HG03378 (cell line): ENCODE measurements at regions not wholly inside any gene's neighbourhood (a gene's known extent, or its start where the extent isn't known, plus 50 kb on each side); places are given as distances from the start of the nearest gene placed in this dataset.

Experiments
- ATAC-seq: cut with Tn5 transposase; IDR thresholded peaks from one replicate; pipeline ENCODE4 v1.9.1; 2021; ENCODE audit warnings: mild to moderate bottlenecking, moderate library complexity; ENCODE audit not compliant: unreplicated experiment

DNA sequence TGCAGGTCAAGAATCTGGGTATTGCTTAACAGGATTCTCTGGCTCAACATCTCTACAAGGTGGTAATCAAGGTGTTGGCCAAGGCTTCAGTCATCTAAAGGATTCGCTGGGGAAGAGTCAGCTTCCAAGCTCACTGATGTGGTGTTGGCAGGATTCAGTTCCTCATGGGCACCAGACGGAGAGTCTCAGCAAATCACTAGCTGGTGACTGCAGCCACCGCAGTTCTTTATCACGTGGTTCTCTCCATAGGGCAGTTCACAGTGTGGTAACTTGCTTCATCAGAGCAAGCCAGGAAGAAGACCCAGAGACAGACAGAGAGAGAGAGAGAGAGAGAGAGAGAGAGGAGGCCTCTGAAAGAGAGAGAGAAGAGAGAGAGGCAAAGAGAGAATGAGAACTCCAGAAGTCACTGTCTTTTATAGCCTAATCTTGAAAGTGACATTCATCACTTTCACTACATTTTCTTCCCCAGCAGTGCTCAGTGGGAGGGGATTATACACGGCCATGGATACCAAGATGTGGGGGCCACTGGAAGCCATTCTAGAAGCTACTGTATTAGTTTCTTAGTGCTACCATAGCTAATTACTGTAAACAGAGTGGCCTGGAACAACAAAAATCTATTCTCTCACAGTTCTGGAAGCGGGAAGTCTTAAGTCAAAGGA, 109.2 kb upstream of the SMIM23 start:
- ATAC-seq, result no peak

GRCh38 chr5:171678646-171679045, 107.0 kb upstream of the SMIM23 start:
- no peak for ATAC-seq

- ATAC-seq, result no peak
These were observed 105.1 kb upstream of the SMIM23 start for GRCh38 chr5:171680485-171680884.

DNA sequence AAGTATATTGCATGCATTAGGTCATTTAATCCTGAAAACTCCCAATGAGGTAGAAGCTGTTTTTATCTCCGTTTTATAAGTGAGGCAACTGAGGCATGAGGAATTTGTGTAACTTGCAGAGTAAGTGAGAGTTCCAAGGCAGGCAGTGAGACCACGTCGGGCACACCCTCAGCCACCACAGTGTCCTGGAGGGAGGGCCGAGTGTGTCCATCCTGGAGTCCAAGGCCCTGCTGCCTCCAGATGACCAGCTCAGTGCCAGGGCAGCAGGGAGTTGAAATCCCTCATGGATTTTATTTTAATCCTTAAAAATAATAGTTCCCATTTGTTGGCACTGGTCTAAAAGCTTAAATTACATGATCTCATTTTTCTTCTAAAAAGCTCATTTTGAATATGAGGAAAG, 104.6 kb upstream of the SMIM23 start:
- no peak for ATAC-seq

DNA sequence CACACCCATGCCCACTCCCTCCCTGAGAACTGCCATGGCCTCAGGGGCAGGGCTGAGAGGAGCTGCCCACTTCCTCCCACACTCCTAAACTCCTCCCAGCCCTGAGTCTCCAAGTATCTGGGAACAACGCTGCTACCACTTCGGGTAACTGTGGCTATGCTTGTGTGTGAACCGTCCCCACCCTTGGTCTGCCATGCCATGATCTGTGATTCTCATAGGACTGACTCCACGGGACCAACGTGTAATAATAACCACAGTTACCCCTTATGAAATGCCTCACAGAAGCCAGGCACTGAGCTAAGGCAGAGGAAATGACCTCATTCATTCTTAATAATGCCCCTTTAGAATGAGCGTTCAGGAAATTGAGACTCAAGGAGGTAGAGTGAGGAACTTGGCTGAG, 103.9 kb upstream of the SMIM23 start:
- no peak for ATAC-seq

- ATAC-seq, result no peak
These were observed 102.8 kb upstream of the SMIM23 start for GRCh38 chr5:171682801-171683200.

- no peak for ATAC-seq
These were observed 101.4 kb upstream of the SMIM23 start for GRCh38 chr5:171684169-171684568.

DNA sequence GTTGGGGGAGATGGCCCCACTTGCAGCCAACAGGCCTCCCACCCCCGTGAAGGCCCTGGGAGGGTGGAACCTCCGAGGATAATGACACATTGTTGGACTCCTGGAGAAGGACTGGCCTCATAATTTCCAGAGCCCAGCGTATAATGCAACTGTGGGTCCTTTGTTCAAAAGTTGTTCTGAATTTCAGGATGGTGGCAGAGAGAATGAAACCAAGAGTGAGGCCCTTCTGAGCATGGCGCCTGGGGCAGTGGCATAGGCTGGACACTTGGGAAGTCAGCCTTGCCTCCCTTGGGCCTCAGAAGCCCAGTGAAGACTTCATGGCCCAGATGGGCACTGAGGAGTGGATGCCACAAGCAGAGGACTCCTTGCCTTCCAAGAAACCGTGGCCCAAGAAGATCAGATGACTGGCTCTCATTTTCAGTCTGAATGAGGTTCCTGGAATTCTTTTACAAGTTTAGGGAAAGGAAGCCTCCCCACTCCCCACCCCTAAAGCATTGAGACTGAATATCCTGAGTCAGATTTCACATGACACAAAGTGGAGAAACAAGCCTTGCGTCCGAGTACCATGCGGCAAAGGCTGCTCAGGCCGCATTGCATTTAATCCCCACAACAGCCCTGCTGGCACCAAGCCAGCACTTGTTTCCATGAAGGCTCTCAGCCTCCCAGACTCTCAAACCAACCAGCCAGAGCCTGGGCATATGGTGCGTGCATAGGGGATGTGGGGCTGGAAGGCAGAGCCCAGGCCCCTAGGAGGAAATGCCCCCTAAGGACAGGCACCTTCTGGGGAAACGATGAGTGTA, 96.7 kb upstream of the SMIM23 start:
- ATAC-seq, result no peak

GRCh38 chr5:171689853-171690417, 95.7 kb upstream of the SMIM23 start:
- no peak for ATAC-seq

- no peak for ATAC-seq
These were observed 93.5 kb upstream of the SMIM23 start for GRCh38 chr5:171692107-171692506.

- ATAC-seq, result no peak
These were observed 92.7 kb upstream of the SMIM23 start for GRCh38 chr5:171692936-171693335.

- no peak for ATAC-seq
These were observed 92.2 kb upstream of the SMIM23 start for GRCh38 chr5:171693412-171693811.

GRCh38 chr5:171695804-171696203, 89.8 kb upstream of the SMIM23 start:
- no peak for ATAC-seq

- no peak for ATAC-seq
These were observed 88.2 kb upstream of the SMIM23 start for GRCh38 chr5:171697221-171698102.

DNA sequence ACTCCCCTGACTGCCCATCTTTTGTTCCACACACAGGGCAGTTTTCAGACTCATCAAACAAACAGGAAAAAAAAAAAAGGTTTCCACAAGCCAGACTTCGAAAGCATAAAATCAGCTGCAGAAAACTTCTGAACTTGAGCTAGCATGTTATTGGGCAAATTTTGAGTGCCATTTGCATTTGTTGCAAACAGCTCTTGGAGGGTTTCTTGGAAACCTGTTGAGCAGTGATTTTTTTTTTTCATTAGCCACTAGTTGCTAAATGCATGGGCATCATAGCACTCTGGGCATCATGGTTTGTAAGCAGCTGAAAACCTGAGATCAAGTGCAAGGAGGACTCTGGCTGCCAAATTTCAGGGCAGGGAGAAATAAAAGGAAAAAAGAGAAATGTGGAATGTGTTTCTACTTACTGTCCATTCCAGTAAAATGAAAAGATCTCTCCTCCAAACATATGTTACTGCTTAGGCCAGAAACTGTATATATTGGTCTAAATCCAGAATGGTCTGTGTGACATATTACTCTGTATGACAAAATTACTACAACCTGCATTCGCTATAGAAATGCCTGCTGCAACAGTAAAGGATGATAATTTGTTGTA, 85.2 kb upstream of the SMIM23 start:
- ATAC-seq, result no peak

GRCh38 chr5:171701100-171701541, 84.5 kb upstream of the SMIM23 start:
- ATAC-seq, result no peak

DNA sequence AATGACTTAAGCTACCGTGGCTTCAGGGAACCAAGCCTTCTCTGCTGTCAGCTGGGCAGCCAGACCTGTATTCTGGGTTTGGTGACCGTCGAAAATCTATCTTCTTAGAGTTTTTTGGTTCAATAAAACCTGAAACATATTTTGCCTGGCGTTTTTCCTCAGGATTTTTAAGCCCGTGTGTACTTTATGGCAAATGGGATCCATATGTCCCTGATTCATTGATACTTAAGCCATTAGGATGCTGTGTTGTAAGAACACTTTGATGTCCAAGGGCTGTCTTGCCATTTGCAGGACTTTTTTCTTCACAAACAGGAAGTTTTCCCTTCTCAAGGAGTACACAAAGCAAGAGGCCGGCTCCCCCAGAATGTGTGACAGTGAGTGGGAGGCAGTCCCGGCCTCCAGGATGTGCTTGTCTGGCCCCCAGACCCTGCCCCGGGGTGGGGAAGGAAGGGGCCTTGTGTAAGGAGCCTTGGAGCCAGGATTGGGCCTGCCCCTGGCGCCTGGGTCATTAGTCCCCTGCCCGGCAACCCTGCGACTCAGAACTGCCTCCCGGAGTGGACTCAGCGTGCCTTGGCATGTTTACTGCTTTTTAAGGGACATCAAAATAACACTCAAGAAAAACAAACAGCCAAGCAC, 83.4 kb upstream of the SMIM23 start:
- no peak for ATAC-seq

DNA sequence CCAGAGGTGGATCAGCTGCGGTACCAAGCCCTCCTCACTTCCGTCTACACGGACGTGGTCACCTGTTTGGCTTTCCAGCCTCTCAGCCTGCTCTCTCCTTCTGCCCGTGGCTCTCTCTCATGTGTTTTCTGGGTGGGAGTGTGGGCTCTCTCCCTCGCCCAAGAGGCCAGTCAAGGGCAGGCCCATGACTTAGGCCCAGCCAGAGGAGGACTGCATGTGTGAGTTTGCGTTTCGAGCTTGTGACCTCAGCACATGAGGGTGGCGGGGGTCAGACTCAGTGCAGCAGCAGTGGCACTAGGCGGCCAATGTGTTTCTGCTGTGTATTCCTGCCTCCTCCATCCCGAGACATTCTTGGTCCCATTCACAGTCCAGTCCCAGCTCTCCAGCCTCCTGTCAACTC, 82.5 kb upstream of the SMIM23 start:
- no peak for ATAC-seq

GRCh38 chr5:171705036-171705435, 80.6 kb upstream of the SMIM23 start:
- ATAC-seq, result no peak

- ATAC-seq, result no peak
These were observed 79.7 kb upstream of the SMIM23 start for GRCh38 chr5:171705830-171706468.
